ENCODE measurements at regions not wholly inside any gene's neighbourhood (a gene's known extent, or its start where the extent isn't known, plus 50 kb on each side); places are given as distances from the start of the nearest gene placed in this dataset.
A peak's percentile ranks its signal among the peaks of the same experiment; 100 is the strongest.

- DNase-seq: no peak
These were observed 262.1 kb upstream of the ADGRB3 start for GRCh38 chr6:68372991-68373390.

GRCh38 chr6:68368845-68369244 lies 266.2 kb upstream of the ADGRB3 start:
- DNase-seq: no peak

GRCh38 chr6:68364271-68364805 lies 270.7 kb upstream of the ADGRB3 start:
- DNase-seq: no peak

GRCh38 chr6:68343901-68344300 lies 291.2 kb upstream of the ADGRB3 start:
- DNase-seq: peak; percentile 39

- DNase-seq: no peak
These were observed 292.8 kb upstream of the ADGRB3 start for GRCh38 chr6:68342286-68342685.

- no peak for DNase-seq
These were observed 295.5 kb upstream of the ADGRB3 start for GRCh38 chr6:68339488-68340131.

GRCh38 chr6:68333442-68333841 lies 301.6 kb upstream of the ADGRB3 start:
- peak; percentile 2 for DNase-seq

GRCh38 chr6:68328156-68328555 lies 306.9 kb upstream of the ADGRB3 start:
- no peak for DNase-seq

GRCh38 chr6:68326762-68327161 lies 308.3 kb upstream of the ADGRB3 start:
- DNase-seq: no peak

- no peak for DNase-seq
These were observed 317.7 kb upstream of the ADGRB3 start for GRCh38 chr6:68317366-68317765.

- DNase-seq: no peak
These were observed 321.2 kb upstream of the ADGRB3 start for GRCh38 chr6:68313911-68314310.

- no peak for DNase-seq
These were observed 327.8 kb upstream of the ADGRB3 start for GRCh38 chr6:68307301-68307700.

GRCh38 chr6:68296126-68296525 lies 339.0 kb upstream of the ADGRB3 start:
- DNase-seq: no peak

GRCh38 chr6:68282646-68283045 lies 352.4 kb upstream of the ADGRB3 start:
- DNase-seq: no peak

- DNase-seq: no peak
These were observed 355.1 kb upstream of the ADGRB3 start for GRCh38 chr6:68279793-68280557.

GRCh38 chr6:68273297-68273696 lies 361.8 kb upstream of the ADGRB3 start:
- no peak for DNase-seq

- DNase-seq: no peak
These were observed 378.7 kb upstream of the ADGRB3 start for GRCh38 chr6:68256391-68256790.

- DNase-seq: no peak
These were observed 382.4 kb upstream of the ADGRB3 start for GRCh38 chr6:68252632-68253031.

GRCh38 chr6:68247782-68248181 lies 387.3 kb upstream of the ADGRB3 start:
- no peak for DNase-seq

GRCh38 chr6:68240726-68241125 lies 394.4 kb upstream of the ADGRB3 start:
- no peak for DNase-seq

GRCh38 chr6:68239034-68239433 lies 396.0 kb upstream of the ADGRB3 start:
- no peak for DNase-seq

GRCh38 chr6:68238097-68238601 lies 396.9 kb upstream of the ADGRB3 start:
- no peak for DNase-seq

- no peak for DNase-seq
These were observed 397.9 kb upstream of the ADGRB3 start for GRCh38 chr6:68237205-68237604.

GRCh38 chr6:68235326-68235784 lies 399.7 kb upstream of the ADGRB3 start:
- DNase-seq: no peak
